HG03064 (cell line): ENCODE measurements at regions not wholly inside any gene's neighbourhood (a gene's known extent, or its start where the extent isn't known, plus 50 kb on each side); places are given as distances from the start of the nearest gene placed in this dataset.

ENCODE experiments used
- ATAC-seq: cut with Tn5 transposase; IDR thresholded peaks from one replicate; pipeline ENCODE4 v1.9.1; 2021; ENCODE audit warnings: low read depth; ENCODE audit not compliant: unreplicated experiment

- ATAC-seq, result no peak
These were observed 310.6 kb downstream of the TFEC start for GRCh38 chr7:115719963-115720362.

- no peak for ATAC-seq
These were observed 320.9 kb downstream of the TFEC start for GRCh38 chr7:115709664-115710063.

GRCh38 chr7:115708013-115708341, 322.6 kb downstream of the TFEC start:
- no peak for ATAC-seq

- no peak for ATAC-seq
These were observed 323.1 kb downstream of the TFEC start for GRCh38 chr7:115707258-115708012.

- ATAC-seq, result no peak
These were observed 325.7 kb downstream of the TFEC start for GRCh38 chr7:115704884-115705283.

GRCh38 chr7:115701141-115701540, 329.4 kb downstream of the TFEC start:
- ATAC-seq, result no peak

- ATAC-seq, result no peak
These were observed 336.1 kb downstream of the TFEC start for GRCh38 chr7:115694424-115694823.

- no peak for ATAC-seq
These were observed 336.8 kb downstream of the TFEC start for GRCh38 chr7:115693779-115694178.

- no peak for ATAC-seq
These were observed 340.6 kb downstream of the TFEC start for GRCh38 chr7:115689941-115690340.

GRCh38 chr7:115683093-115683492, 347.5 kb downstream of the TFEC start:
- ATAC-seq, result no peak

- ATAC-seq, result no peak
These were observed 348.1 kb downstream of the TFEC start for GRCh38 chr7:115682507-115682906.

GRCh38 chr7:115680921-115681320, 349.6 kb downstream of the TFEC start:
- no peak for ATAC-seq

- ATAC-seq, result no peak
These were observed 350.6 kb downstream of the TFEC start for GRCh38 chr7:115679976-115680375.

GRCh38 chr7:115679423-115679822, 351.1 kb downstream of the TFEC start:
- no peak for ATAC-seq

GRCh38 chr7:115678086-115678982, 352.2 kb downstream of the TFEC start:
- no peak for ATAC-seq

- no peak for ATAC-seq
These were observed 353.9 kb downstream of the TFEC start for GRCh38 chr7:115676707-115677106.

GRCh38 chr7:115676080-115676479, 354.5 kb downstream of the TFEC start:
- ATAC-seq, result no peak

- no peak for ATAC-seq
These were observed 356.0 kb downstream of the TFEC start for GRCh38 chr7:115674467-115675024.

GRCh38 chr7:115672024-115672423, 358.5 kb downstream of the TFEC start:
- no peak for ATAC-seq

- ATAC-seq, result no peak
These were observed 367.9 kb downstream of the TFEC start for GRCh38 chr7:115662676-115663075.

GRCh38 chr7:115662120-115662519, 368.4 kb downstream of the TFEC start:
- ATAC-seq, result no peak

- no peak for ATAC-seq
These were observed 372.3 kb downstream of the TFEC start for GRCh38 chr7:115658223-115658622.
